Subcutaneous abdominal adipose tissue (tissue), 5 donors: ENCODE measurements at regions not wholly inside any gene's neighbourhood (a gene's known extent, or its start where the extent isn't known, plus 50 kb on each side); places are given as distances from the start of the nearest gene placed in this dataset.
"Not testable (repeated sequence)": the region's sequence is repeated elsewhere in the genome, so short reads cannot be mapped to it uniquely, and the experiment has no call there.

Experiments used
- H3K27ac ChIP-seq: one replicate; pipeline ENCODE4 v1.7.0; 2013; ENCODE audit warnings: low read depth, mild to moderate bottlenecking, inconsistent platforms, low read length, moderate library complexity
- H3K27me3 ChIP-seq, 5 donors: one replicate each; pipeline ENCODE4 v1.7.0; 2013; ENCODE audit warnings: low read length in 5 of 5, inconsistent platforms in 1 of 5; ENCODE audit not compliant: control insufficient read depth in 5 of 5, insufficient read depth in 4 of 5
- H3K36me3 ChIP-seq, 5 donors: one replicate each; pipeline ENCODE4 v1.7.0; 2013; ENCODE audit warnings: low read length in 5 of 5; ENCODE audit not compliant: control insufficient read depth in 5 of 5, insufficient read depth in 5 of 5
- H3K4me1 ChIP-seq, 5 donors: one replicate each; pipeline ENCODE4 v1.7.0; 2013; ENCODE audit warnings: low read length in 5 of 5, mild to moderate bottlenecking in 3 of 5, moderate library complexity in 1 of 5; ENCODE audit not compliant: control insufficient read depth in 5 of 5, insufficient read depth in 5 of 5
- H3K4me3 ChIP-seq, 5 donors: one replicate each; pipeline ENCODE4 v1.7.0; 2013; ENCODE audit warnings: low read length in 5 of 5, low read depth in 1 of 5
- H3K9ac ChIP-seq, 5 donors: one replicate each; pipeline ENCODE4 v1.7.0; 2013; ENCODE audit warnings: low read length in 5 of 5, mild to moderate bottlenecking in 4 of 5, moderate library complexity in 3 of 5
- H3K9me3 ChIP-seq, 5 donors: one replicate each; pipeline ENCODE4 v1.7.0; 2013; ENCODE audit warnings: low read length in 5 of 5; ENCODE audit not compliant: control insufficient read depth in 5 of 5
- donor health status: healthy.
- donor health status: healthy.
- donor health status: healthy.
- donor health status: healthy.
- donor health status: healthy.

DNA sequence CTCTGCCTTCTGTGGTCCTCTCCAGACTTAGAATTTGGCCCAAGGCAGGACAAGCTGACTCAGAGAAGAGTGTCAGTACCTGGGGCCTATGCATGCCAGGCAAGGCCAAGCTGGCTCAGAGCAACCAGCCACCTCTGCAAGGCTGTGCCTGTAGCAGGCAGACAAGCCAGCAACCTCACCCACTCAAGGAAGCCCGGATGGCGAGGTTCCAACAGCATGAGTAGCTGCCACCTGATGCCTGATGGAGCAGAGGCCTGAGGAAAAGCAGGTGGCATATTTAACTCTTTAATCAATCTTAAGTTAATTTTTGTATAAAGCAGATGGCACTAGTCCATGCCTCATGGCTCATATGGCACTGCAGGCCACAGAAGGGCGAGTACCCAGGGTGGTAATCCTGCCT, 3595.8 kb upstream of the OR11H1 start:
- H3K27me3 ChIP-seq: not testable (repeated sequence)

DNA sequence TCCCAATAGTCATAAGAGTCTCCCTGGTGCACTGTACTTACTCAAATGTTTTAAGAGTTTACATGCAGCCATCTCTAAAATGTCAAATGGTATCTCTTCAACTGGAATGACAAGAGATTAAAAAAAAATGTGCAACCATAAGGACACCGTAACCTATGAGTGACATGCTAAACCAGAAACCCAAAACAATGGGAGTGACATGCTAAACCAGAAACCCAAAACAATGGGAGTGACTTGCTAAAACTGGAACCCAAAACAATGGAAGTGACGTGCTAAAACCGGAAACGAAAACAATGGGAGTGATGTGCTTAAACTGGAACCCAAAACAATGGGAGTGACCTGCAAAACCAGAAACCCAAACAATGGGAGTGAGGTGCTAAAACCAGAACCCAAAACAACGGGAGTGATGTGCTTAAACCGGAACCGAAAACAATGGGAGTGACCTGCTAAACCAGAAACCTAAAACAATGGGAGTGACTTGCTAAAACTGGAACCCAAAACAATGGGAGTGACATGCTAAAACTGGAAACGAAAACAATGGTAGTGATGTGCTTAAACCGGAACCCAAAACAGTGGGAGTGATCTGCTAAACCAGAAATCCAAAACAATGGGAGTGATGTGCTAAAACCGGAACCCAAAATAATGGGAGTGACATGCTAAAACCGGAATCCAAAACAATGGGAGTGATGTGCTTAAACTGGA, 3559.9 kb upstream of the OR11H1 start:
- H3K9me3 ChIP-seq, H3K9ac ChIP-seq, H3K27ac ChIP-seq: not testable (repeated sequence)

More for the DNA sequence above, 3595.8 kb upstream of the OR11H1 start:
- H3K4me1 ChIP-seq, H3K9ac ChIP-seq, H3K9me3 ChIP-seq, H3K27ac ChIP-seq, H3K36me3 ChIP-seq, H3K4me3 ChIP-seq: not testable (repeated sequence)

DNA sequence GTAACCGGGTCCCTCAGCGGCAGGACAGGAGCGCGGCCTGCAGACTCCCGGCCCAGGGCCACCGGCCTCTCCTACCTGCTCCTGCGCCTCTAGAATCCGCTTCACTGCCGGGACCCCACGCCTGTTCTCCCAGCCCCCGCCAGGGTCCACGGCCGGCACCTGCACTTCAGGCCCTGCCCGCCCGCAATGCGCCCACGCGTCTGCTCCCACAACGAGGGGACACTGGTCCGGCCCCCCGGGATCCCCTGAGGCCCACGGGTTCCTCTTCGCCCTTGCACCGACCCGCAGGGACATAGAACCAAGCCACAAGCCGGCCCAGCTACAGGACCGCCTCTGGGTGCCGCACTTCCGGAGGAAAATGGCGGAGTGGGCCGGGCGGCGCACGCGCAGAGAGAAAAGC, 3554.1 kb upstream of the OR11H1 start:
- not testable (repeated sequence) for H3K9ac ChIP-seq, H3K36me3 ChIP-seq, H3K27me3 ChIP-seq, H3K27ac ChIP-seq, H3K9me3 ChIP-seq, H3K4me1 ChIP-seq
- peak overlapping the region in 2 of 5 donors; percentile 19 to 22 for H3K4me3 ChIP-seq

More for the DNA sequence above, 3559.9 kb upstream of the OR11H1 start:
- H3K4me3 ChIP-seq, H3K36me3 ChIP-seq, H3K4me1 ChIP-seq, H3K27me3 ChIP-seq: not testable (repeated sequence)
